Activated CD8-positive, alpha-beta memory T cell treated with anti-CD3 and anti-CD28 coated beads for 48 hours (primary cell): ENCODE measurements at regions not wholly inside any gene's neighbourhood (a gene's known extent, or its start where the extent isn't known, plus 50 kb on each side); places are given as distances from the start of the nearest gene placed in this dataset.
"Not testable (repeated sequence)": the region's sequence is repeated elsewhere in the genome, so short reads cannot be mapped to it uniquely, and the experiment has no call there.

Experiments
- DNase-seq, 3 experiments: peaks; one replicate each; pipeline ENCODE4 v3.0.0-alpha.2; 2020; ENCODE audit warnings: low read depth in 2 of 3, low spot score in 2 of 3

DNA sequence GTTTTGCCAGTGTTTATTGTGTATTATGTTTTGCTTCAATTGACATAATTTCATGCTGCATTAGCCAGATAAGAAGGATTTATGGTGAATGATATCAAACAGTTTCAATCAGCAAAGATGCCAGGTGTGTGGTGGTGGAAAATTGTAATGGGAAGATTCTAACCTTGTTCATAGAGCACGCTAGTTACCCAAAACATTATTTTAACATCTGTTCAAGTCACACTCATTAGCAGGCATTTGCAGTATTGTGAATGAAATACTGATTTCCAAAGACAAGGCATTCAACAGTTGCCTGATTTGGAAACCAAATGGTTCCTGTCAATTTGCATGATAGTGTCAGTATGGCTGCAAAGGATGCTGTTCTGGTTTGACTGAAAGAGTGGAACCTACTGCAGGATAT, 129.7 kb downstream of the EPC1 start:
- DNase-seq = no peak

DNA sequence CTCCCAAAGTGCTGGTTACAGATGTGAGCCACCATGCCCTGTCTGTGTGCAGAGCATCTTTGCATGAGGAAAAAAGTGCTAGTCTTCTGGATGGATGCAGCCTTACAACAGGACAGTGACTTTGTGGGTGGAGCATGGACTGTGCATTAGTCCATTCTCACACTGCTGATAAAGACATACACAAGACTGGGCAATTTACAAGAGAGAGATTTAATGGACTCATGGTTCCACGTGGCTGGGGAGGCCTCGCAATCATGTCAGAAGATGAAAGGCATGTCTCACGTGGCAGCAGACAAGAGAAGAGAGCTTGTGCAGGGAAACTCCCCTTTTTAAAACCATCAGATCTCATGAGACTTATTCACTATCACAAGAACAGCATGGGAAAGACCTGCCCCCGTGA, 133.1 kb downstream of the EPC1 start:
- not testable (repeated sequence) for DNase-seq

DNA sequence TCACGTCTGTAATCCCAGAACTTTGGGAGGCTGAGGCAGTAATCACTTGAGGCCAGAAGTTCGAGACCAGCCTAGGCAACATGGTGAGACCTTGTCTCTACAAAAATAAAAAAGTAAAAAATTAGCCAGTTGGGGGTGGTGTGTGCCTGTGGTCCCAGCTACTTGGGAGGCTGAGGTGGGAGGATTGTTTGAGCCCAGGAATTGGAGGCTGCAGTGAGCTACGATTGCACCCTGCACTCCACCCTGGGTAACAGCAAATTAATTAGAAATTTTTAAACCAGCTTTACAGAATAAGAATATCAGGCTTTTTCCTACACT, 136.0 kb downstream of the EPC1 start:
- no peak for DNase-seq

DNA sequence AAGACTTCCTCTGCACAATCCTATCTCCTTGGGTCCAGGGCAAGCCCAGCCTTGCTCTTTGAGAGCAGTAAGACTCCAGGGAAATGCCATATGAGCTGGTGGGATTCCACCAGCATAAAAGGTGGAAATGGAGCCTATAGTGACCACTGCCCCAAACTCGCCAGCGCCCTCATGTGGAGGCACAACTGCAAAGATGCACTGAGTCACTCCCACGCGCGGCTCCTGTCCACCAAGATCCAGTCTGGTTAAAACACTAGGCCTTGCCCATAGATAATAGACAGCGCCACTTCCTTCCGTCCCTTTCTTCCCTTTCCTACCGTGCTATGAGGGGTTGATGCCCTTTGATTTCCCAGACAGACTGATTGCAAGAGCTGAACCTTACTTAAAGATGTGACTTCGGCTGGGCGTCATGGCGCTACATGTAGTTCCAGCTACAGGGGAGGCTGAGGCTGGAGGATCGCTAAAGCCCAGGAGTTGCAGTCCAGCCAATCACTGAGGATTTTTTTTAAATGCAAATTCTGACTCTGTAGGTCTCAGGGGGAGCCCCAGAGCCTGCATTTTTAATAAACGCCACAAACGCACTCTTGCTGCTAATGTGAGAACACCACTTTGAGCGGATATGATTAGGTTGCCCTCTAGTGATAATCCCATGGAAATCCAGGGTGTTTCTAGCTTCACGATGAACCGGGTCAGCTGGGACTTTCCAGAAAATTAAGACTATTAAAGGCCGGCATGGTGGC, 136.5 kb downstream of the EPC1 start:
- DNase-seq = no peak

DNA sequence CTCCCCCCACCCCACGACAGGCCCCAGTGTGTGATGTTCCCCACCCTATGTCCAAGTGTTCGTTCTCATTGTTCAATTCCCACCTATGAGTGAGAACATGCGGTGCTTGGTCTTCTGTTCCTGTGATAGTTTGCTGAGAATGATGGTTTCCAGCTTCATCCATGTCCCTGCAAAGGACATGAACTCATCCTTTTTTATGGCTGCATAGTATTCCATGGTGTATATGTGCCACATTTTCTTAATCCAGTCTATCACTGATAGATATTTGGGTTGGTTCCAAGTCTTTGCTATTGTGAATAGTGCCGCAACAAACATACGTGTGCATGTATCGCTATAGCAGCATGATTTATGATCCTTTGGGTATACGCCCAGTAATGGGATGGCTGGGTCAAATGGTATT, 139.0 kb downstream of the EPC1 start:
- not testable (repeated sequence) for DNase-seq

DNA sequence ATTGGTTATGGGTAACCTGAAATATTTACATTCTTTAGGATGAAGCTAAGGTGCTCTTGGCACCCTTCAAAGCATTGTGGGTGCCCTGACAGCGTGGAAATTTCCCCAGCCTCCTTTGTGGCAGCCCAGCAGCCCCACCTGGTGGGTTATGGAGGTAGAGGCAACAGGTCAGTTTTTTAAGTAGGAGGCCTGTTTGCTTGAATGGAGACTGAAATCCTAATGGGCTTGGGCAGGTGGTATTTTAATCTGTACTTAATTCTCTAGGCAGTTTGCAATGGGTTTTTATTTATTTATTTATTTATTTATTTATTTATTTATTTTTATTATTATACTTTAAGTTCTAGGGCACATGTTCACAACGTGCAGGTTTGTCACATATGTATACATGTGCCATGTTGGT, 139.4 kb downstream of the EPC1 start:
- peak; percentile 4 to 18 (median 10) for DNase-seq

DNA sequence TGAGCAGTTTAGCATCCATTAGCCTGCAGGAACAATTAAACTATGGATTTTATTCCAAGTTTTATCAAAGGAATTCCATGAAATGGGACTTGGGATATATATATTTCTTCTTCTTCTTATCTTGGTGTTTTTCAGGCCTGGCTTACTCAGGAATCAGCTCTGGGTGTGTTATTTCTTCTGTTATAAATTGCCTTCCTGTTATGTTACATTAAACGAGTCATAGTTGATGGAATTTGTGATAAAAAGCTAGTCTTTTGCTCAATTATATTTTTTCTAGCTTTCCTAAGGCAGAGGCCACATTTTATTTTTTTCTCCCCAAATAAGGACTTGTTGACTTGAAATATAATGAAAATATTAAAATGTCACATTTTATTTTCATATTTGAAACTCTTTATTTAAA, 141.3 kb downstream of the EPC1 start:
- DNase-seq = no peak

DNA sequence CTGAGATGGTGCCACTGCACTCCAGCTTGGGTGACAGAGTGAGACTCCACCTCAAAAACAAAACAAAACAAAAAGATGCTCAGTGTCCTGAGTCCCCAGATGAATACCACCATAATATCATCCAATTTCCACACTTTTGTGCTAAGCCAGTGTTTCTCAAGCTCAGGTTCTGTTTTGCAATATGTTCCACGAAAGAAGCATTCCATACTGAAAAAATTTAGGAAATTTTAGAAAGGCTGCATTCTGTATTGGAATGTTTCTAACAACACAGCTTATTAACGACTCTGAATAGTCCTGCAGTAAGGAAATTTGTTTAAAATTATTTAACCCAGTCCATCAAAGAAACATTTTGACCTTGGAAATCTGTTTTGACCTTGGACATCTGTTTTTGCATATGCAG, 142.4 kb downstream of the EPC1 start:
- DNase-seq = no peak

DNA sequence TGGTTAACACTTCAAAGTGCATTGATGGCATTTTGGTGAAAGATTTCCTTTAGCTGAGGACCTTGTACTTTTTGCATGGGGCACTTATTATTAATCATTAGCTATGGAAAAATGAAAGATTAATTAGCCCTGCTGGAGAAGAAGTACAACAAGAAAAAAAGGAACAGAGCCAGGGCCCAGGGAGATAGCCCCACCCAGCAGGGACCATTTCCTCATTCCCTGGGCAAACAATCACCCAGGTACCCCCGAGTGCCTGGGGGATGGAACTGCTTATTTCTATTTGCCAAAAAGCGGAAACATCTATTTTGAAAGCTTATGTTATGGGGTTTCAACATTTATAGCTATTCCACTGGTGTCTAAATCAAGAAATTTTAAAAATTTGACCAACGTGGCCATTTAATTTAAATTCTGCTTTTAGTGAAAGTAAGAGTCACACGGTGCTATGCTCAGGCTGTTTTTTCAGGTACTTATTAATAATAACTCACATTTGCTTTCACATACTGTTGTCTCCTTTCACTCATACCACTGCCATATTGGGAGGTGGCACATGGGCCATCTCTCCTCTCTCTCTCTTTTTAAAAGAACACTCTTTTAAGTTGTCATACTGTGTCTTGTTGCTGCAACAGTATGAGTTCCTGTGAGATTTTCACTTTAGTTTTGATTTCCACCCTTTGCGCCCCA, 143.6 kb upstream of the KIF5B start:
- no peak for DNase-seq

DNA sequence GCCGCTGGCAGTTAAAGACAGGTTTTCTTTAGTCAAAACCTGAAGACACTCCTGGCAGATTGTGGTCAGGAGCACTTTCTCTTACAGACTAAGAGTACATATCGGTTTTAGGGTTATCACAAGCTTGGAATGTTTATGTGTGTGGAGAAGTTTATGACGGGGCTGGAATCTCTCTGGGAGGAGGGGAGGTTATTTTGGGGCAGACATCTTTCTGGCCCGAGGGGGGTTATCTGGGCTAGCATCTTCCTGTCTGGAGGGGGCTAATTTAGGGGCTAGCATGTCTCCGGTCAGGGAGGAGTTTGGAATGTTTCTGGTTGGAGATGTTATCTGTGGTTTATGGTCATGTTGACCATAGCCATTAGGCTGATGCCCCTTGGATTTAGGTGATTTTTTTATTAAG, 141.2 kb upstream of the KIF5B start:
- no peak for DNase-seq

DNA sequence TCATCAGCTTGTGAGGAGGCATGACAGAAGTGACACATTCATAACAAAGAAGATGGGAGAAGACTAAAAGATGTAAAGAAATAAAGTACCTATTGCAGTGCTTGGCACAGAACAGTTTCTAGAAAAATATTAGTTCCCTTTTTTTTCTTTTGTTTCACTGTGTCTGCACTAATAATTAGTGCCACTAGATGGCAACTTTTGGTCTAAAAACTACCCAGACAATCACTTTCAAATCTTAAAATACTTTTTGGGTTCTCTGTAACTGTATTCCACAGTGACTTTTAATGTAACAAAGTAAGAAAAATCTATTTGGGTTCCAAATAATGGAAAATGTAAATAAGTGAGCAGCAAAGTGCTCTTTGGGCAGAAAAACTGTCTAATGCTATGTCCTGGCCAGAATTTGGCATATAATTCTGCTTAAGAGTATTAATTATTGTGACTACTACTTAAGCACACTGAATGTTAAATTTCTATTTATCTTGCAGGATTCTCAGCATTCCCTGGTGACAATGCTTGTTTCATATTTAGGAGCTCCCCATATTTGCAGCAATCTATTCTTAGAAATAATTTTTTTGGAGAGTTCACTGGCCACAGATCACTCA, 134.8 kb upstream of the KIF5B start:
- DNase-seq = no peak

DNA sequence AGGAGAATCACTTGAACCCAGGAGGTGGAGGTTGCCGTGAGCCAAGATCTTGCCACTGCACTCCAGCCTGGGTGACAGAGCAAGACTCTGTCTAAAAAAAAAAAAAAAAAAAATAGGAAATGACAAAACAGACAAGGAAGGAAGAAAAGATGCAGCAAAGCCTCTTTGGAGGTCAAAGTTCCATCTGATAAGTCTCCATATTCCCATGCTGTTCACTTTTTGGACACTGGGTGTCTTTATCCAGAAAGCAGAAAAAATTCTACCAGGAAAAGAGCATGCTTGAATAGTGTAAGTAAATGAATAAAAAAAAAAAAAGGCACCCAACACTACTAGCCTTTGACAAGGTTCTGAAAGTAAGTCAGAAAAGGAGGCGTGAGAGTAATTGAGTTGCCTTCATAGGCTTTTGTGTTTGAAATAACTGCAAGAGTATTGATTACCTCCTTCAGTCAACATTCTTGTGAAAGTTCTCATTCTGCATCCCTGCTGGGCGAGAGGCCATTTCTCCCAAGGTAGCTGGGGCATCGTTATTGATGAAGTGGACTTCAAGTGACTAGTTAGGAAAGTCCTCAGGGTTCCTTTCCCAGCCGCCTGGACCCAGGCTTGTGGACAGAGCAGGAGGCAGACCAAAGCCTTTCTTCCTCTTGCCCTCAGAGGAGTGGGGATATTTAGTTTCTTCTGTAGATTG, 133.3 kb upstream of the KIF5B start:
- DNase-seq = no peak

DNA sequence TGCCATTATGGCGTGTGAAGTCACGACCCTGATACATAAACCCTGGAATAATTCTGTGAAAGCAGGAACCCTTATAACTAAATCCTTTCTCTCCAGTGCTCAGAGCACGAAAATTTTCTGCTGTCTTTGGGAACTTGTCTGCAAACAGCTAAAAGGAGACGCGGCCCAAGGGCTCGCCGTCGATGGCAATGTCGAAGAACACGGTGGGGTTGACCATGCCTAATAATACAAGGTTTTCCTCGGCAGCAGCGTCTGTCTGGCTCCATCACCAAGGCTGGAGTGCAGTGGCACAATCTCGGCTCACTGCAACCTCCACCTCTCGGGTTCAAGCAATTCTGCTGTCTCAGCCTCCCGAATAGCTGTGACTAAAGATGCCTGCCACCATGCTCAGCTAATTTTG, 132.4 kb upstream of the KIF5B start:
- DNase-seq = not testable (repeated sequence)

DNA sequence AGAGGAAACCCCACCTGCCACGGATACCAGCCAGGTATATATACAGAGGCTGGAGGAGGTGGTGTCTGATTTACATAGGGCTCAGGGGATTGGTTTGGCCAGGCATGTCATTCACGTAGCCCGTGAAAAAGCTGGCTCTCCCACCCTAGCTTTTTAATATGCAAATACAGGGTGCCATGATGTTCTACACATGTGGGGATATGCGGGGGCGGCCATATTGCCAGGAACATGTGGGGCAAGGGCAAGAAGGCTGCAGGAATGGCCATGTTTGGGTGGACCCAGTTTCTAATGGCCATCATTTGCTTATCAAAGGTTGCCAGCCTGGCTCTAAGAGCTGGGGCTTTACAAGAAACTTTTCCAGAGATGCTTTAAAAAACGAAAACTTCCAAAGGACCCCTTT, 131.5 kb upstream of the KIF5B start:
- no peak for DNase-seq

DNA sequence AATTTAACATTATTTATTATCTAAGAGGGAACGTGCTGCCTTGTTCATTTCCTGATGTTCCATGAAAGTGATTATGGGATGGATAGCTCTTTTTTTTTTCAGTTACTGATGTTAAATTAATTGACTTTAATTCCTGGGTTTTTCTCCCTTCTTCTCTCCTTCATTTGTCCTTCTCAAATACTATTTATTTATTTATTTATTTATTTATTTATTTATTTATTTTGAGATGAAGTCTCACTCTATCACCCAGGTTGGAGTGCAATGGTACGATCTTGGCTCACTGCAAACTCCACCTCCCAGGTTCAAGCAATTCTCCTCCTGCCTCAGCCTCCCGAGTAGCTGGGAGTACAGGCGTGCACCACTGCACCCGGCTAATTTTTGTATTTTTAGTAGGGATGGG, 127.4 kb upstream of the KIF5B start:
- not testable (repeated sequence) for DNase-seq

DNA sequence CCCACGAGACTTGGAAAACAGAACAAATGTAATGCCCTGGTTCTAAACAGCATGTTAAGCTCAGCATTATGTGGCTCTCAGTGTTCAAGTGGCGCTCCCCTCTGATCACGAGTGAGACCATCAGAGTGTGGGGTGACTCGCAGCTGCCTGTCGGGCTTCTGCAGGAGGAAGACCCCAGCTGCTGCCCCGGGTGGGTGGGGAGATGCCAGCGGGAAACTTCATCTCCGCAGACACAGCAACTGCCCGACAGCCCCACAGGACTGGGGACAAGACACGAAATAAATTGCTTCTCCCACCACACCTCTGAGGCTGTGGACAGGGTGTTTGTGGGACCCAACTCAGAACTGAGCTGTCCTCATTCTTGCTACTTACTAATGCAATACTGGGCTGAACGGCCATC, 126.3 kb upstream of the KIF5B start:
- no peak for DNase-seq

DNA sequence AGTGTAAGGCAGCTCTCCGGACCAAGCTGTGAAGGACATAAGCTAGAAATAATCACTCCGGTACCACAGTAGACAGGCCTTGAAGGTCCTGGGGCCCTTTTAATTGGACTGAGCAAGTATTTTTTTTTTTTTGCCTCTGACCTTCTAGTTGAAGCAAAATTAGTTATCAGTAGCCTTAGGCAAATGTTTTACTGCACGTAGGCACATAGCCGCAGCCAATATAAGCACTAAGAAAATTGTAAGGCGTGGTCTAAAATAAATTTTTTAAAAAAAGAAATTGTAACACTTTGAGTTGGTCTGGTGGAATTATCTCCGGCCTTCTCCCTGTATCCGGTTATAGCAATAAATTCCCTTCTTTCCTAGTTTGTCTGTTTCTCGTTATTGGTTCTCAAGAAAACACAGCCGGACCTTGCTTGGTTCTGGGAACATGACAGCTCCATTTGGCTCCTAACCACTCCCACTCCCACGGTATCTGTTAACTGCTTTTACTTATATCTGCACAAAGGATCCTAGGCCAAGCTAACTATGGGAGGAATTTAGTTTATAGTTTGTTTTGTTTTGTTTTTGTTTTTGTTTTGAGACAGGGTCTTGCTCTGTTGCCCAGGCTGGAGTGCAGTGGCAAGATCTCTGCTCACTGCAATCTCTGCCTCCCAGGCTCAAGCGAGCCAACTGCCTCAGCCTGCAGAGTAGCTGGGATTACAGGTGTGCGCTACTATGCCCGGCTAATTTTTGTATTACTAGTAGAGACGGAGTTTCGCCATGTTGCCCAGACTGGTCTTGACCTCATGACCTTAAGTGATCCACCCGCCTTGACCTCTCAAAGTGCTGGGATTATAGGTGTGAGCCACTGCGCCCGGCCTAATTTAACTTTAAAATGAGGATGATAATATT, 124.4 kb upstream of the KIF5B start:
- no peak for DNase-seq

DNA sequence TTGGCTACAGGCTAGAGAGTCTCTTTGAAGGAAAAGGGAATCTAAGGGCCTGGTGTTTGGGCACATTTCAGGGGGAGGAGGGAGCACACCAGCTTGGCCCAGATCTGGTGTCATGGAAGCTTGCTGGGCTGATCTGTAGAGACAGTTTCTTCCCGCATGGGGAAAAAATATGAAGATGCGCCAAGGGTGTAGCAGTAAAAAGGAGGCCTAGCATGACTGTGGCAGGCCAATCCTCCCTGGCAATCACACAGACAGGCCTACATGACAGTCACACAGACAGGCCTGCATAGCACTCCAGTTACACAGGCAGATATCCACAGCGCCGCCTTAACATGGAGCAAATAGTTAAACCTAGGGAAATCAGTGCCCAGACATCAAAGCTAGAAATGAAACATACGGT, 123.6 kb upstream of the KIF5B start:
- DNase-seq = no peak

DNA sequence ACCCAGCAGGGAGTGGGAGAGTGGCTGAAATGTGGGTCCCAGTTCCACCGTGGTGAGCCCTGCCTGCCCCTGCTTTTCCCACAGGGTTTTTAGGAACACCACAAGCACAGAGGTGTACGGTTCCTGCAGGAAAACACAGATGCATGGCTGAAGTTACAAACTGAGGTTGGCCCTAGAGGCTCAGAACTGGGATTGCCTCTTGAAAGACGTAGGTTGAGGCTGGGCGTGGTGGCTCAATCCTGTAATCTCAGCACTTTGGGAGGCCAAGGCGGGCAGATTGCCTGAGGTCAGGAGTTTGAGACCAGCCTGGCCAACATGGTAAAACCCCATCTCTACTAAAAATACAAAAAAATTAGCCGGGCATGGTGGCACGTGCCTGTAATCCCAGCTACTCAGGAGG, 121.4 kb upstream of the KIF5B start:
- not testable (repeated sequence) for DNase-seq

DNA sequence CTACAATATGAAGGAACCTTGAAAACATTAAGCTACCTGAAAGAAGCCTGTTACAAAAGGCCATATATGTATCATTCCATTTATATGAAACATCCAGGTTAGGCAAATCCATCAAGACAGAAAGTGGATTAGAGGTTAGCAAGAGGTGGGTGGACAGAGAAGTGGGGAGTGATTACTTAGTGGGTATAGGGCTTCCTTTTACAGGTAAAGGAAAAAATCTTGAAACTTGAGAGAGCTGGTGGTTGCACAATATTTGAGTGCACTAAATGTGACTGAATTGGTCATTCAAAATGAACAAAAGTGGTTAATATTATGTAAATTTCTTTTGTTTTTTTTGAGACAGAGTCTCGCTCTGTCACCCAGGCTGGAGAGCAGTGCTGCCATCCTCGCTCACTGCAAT, 119.4 kb upstream of the KIF5B start:
- no peak for DNase-seq

DNA sequence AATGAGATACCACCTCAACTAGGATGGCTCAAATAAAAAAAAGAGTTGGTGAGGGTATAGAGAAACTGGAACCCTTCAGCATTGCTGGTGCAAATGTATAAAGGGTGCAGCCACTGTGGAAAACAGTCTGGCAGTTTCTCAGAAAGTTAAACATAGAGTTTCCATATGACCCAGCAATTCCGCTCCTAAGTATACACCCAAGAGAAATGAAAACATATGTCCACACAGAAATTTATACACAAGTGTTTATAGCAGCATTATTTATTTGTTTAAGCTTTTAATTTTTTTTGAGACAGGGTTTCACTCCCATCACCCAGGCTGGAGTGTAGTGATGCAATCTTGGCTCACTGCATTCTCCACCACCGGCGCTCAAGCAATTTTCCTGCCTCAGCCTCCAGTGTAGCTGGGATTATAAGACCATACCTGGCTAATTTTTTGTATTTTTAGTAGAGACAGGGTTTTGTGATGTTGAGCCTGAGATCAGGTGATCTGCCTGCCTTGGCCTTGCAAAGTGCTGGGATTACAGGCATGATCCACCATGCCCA, 118.2 kb upstream of the KIF5B start:
- no peak for DNase-seq
